ENCODE measurements at regions not wholly inside any gene's neighbourhood (a gene's known extent, or its start where the extent isn't known, plus 50 kb on each side); places are given as distances from the start of the nearest gene placed in this dataset.

GRCh38 chr2:216918088-216918680, 58.3 kb upstream of the TNP1 start:
- no peaks in the 10 kb centered on the region for H4K20me1 ChIP-seq (ENCODE audit: insufficient read depth, low read length)
- H2AFZ ChIP-seq (ENCODE audit: low read depth, low read length): no peak overlapping the region
- H3K36me3 ChIP-seq (ENCODE audit: insufficient read depth, low read length): no peaks in the 10 kb centered on the region
- no peak overlapping the region for H3K9ac ChIP-seq (ENCODE audit: low read length)
- no peak overlapping the region for H3K27ac ChIP-seq (ENCODE audit: low read depth, low read length)
- H3K4me3 ChIP-seq (ENCODE audit: insufficient read depth, low read depth, low read length): no peak overlapping the region
- H3K79me2 ChIP-seq (ENCODE audit: insufficient read depth, low read length): no peaks in the 10 kb centered on the region
- H3K36me3 Mint-ChIP-seq (ENCODE audit: low read depth, unreplicated experiment): no peaks in the 10 kb centered on the region
- peaks cover 3% of the 10 kb centered on the region for H3K9me3 Mint-ChIP-seq (ENCODE audit: unreplicated experiment)
- peaks cover 17% of the 10 kb centered on the region for H3K4me1 ChIP-seq (ENCODE audit: insufficient read depth, low read length)
- H3K4me1 Mint-ChIP-seq (ENCODE audit: low read depth, unreplicated experiment): peaks cover 10% of the 10 kb centered on the region
- DNase-seq (ENCODE audit: low read depth) (peak; percentile 54), FAIRE-seq (peak; percentile 69)
- H3K27me3 ChIP-seq (ENCODE audit: insufficient read depth, low read length): no peaks in the 10 kb centered on the region
- no peak overlapping the region for H3K27ac Mint-ChIP-seq (ENCODE audit: unreplicated experiment)
- peaks cover 22% of the 10 kb centered on the region for H3K27me3 Mint-ChIP-seq (ENCODE audit: low read depth, unreplicated experiment)
- TF ChIP-seq EZH2 (IDR thresholded peaks at IDR 0.05; ENCODE audit: insufficient read depth, low read length) (no peak), CTCF (IDR thresholded peaks at IDR 0.05; ENCODE audit: insufficient read depth, low read depth, low read length) (no peak)
- no peak overlapping the region for H3K4me3 Mint-ChIP-seq (ENCODE audit: unreplicated experiment)
- H3K4me2 ChIP-seq (ENCODE audit: low read length): peak overlapping the region; percentile 5
- H3K9me3 ChIP-seq (ENCODE audit: insufficient read depth, low read depth, low read length): no peaks in the 10 kb centered on the region

- Histone ChIP-seq H3K79me2 (ENCODE audit: insufficient read depth, low read length) (no peaks in the 10 kb centered on the region), H2AFZ (ENCODE audit: low read depth, low read length) (no peak overlapping the region), H3K4me3 (ENCODE audit: insufficient read depth, low read depth, low read length) (no peak overlapping the region), H3K9me3 (ENCODE audit: insufficient read depth, low read depth, low read length) (no peaks in the 10 kb centered on the region), H3K4me1 (ENCODE audit: insufficient read depth, low read length) (peaks cover 17% of the 10 kb centered on the region), H4K20me1 (ENCODE audit: insufficient read depth, low read length) (no peaks in the 10 kb centered on the region), H3K9ac (ENCODE audit: low read length) (no peak overlapping the region), H3K36me3 (ENCODE audit: insufficient read depth, low read length) (no peaks in the 10 kb centered on the region), H3K4me2 (ENCODE audit: low read length) (no peak overlapping the region), H3K27me3 (ENCODE audit: insufficient read depth, low read length) (no peaks in the 10 kb centered on the region), H3K27ac (ENCODE audit: low read depth, low read length) (no peak overlapping the region)
- no peak for DNase-seq (ENCODE audit: low read depth)
- TF ChIP-seq EZH2 (IDR thresholded peaks at IDR 0.05; ENCODE audit: insufficient read depth, low read length): no peak
- no peak for TF ChIP-seq CTCF (IDR thresholded peaks at IDR 0.05; ENCODE audit: insufficient read depth, low read depth, low read length)
- Mint-ChIP-seq H3K27ac (ENCODE audit: unreplicated experiment) (no peak overlapping the region), H3K4me3 (ENCODE audit: unreplicated experiment) (no peak overlapping the region), H3K36me3 (ENCODE audit: low read depth, unreplicated experiment) (no peaks in the 10 kb centered on the region), H3K4me1 (ENCODE audit: low read depth, unreplicated experiment) (peaks cover 10% of the 10 kb centered on the region), H3K27me3 (ENCODE audit: low read depth, unreplicated experiment) (peaks cover 22% of the 10 kb centered on the region), H3K9me3 (ENCODE audit: unreplicated experiment) (peaks cover 7% of the 10 kb centered on the region)
- FAIRE-seq: no peak
These were observed 57.2 kb upstream of the TNP1 start for GRCh38 chr2:216916956-216917650.
